ENCODE measurements at regions not wholly inside any gene's neighbourhood (a gene's known extent, or its start where the extent isn't known, plus 50 kb on each side); places are given as distances from the start of the nearest gene placed in this dataset.

GRCh38 chr15:69601711-69602504, 149.3 kb downstream of the RPLP1 start:
- no peak for TF ChIP-seq CTCF (IDR thresholded peaks at IDR 0.05)
- no peak for TF ChIP-seq EP300 (IDR thresholded peaks at IDR 0.05)
- TF ChIP-seq POLR2A (IDR thresholded peaks at IDR 0.05): no peak
